H1 (cell line): ENCODE measurements at regions not wholly inside any gene's neighbourhood (a gene's known extent, or its start where the extent isn't known, plus 50 kb on each side); places are given as distances from the start of the nearest gene placed in this dataset.

ENCODE experiments used
- CTCF ChIA-PET: fragments of 300-600 bp; sonication (Branson Sonifier 250); formaldehyde crosslinking; loops from one replicate; lab custom pipeline; 2021; ENCODE audit not compliant: partially characterized antibody; lab: Charles Lee
- POLR2A ChIA-PET: fragments of 300-600 bp; sonication (Branson Sonifier 250); formaldehyde crosslinking; loops from one replicate; lab custom pipeline; 2021; ENCODE audit warnings: inconsistent platforms; ENCODE audit not compliant: partially characterized antibody; lab: Charles Lee
- DNase-seq, 2 experiments: peaks; one replicate each; pipeline versions ENCODE4 v3.0.0 to v3.0.0-alpha.2; 2010 to 2022; ENCODE audit warnings: low spot score in 2 of 2, low read depth in 1 of 2, mixed read lengths in 1 of 2
- FAIRE-seq: peaks from 2 replicates; lab custom pipeline; 2011; peaks lifted over from hg19 to GRCh38; lab: Jason Lieb, UNC
- H2AFZ ChIP-seq: 2 replicates; pipeline ENCODE4 v1.8.1; 2012; ENCODE audit warnings: low read length, inconsistent platforms
- H2AK5ac ChIP-seq: 2 replicates; pipeline ENCODE4 v1.6.1; 2013; ENCODE audit warnings: low read depth, low read length
- H2BK120ac ChIP-seq: replicated peaks from 2 replicates; pipeline ENCODE3; 2013; ENCODE audit warnings: low read depth, low read length, inconsistent platforms
- H2BK12ac ChIP-seq: 2 replicates; pipeline ENCODE4 v1.6.1; 2013; ENCODE audit warnings: low read depth, low read length
- H2BK15ac ChIP-seq: 2 replicates; pipeline ENCODE4 v1.6.1; 2013; ENCODE audit warnings: low read length
- H2BK20ac ChIP-seq: 2 replicates; pipeline ENCODE4 v1.6.1; 2013; ENCODE audit warnings: low read length
- H2BK5ac ChIP-seq: 2 replicates; pipeline ENCODE4 v1.6.1; 2013; ENCODE audit warnings: low read depth, low read length
- H3K14ac ChIP-seq: 2 replicates; pipeline ENCODE4 v1.6.1; 2013; ENCODE audit warnings: inconsistent platforms; ENCODE audit not compliant: insufficient read length
- H3K18ac ChIP-seq: 2 replicates; pipeline ENCODE4 v1.6.1; 2013; ENCODE audit warnings: low read length; ENCODE audit errors: extremely low read depth
- H3K23ac ChIP-seq: 2 replicates; pipeline ENCODE4 v1.6.1; 2013; ENCODE audit warnings: inconsistent platforms; ENCODE audit not compliant: insufficient read length
- H3K23me2 ChIP-seq: 2 replicates; pipeline ENCODE4 v1.6.1; 2013; ENCODE audit warnings: low read depth, low read length
- H3K27ac ChIP-seq: 2 replicates; pipeline ENCODE4 v1.6.1; 2011; ENCODE audit warnings: low read depth, low read length, inconsistent platforms
- H3K27me3 ChIP-seq, 4 experiments: replicated peaks in 1 of 4; 1 replicate in 1 of 4; 2 replicates in 3 of 4; pipeline versions ENCODE4 v1.6.1 to v1.8.1; 2011 to 2013; ENCODE audit warnings: low read length in 3 of 4, mild to moderate bottlenecking in 3 of 4, inconsistent platforms in 2 of 4, mixed read lengths in 2 of 4, moderate library complexity in 1 of 4; ENCODE audit not compliant: control insufficient read depth in 3 of 4, insufficient read depth in 3 of 4; ENCODE audit errors: extremely low read depth in 1 of 4
- H3K36me3 ChIP-seq, 4 experiments: 2 replicates each; pipeline versions ENCODE4 v1.6.1 to v1.8.1; 2011 to 2013; ENCODE audit warnings: mild to moderate bottlenecking in 4 of 4, low read length in 3 of 4, moderate library complexity in 2 of 4, control low read depth in 1 of 4, inconsistent platforms in 1 of 4; ENCODE audit not compliant: insufficient read depth in 4 of 4, control insufficient read depth in 2 of 4
- H3K4ac ChIP-seq: replicated peaks from 2 replicates; pipeline ENCODE3; 2013; ENCODE audit warnings: low read length, low read depth, mixed read lengths, inconsistent platforms; ENCODE audit not compliant: insufficient read length
- H3K4me1 ChIP-seq, 4 experiments: replicated peaks in 1 of 4; 1 replicate in 1 of 4; 2 replicates in 3 of 4; pipeline versions ENCODE4 v1.6.1 to v1.8.1; 2011 to 2013; ENCODE audit warnings: low read length in 3 of 4, inconsistent platforms in 2 of 4, mixed read lengths in 1 of 4; ENCODE audit not compliant: insufficient read depth in 4 of 4, control insufficient read depth in 3 of 4
- H3K4me2 ChIP-seq, 2 experiments: 2 replicates each; pipeline versions ENCODE4 v1.6.1 to v1.8.1; 2011 to 2013; ENCODE audit warnings: low read depth in 2 of 2, low read length in 2 of 2, control low read depth in 1 of 2, inconsistent platforms in 1 of 2, mild to moderate bottlenecking in 1 of 2; ENCODE audit not compliant: insufficient read depth in 1 of 2
- H3K4me3 ChIP-seq, 4 experiments: fragments of 200-600, 300-600 bp in 1 of 4; sonication (generic), shearing (Covaris generic), sonication (Bioruptor Twin) in 1 of 4; 2 replicates each; pipeline versions ENCODE4 v1.5.1 to v1.8.1; 2011 to 2016; ENCODE audit warnings: low read length in 4 of 4, low read depth in 3 of 4, control low read depth in 2 of 4, inconsistent platforms in 2 of 4, mild to moderate bottlenecking in 2 of 4, mixed read lengths in 1 of 4, moderate library complexity in 1 of 4; ENCODE audit not compliant: insufficient read depth in 2 of 4; ENCODE audit errors: extremely low read depth in 1 of 4
- H3K56ac ChIP-seq: replicated peaks from 2 replicates; pipeline ENCODE3; 2013; ENCODE audit warnings: low read depth, mild to moderate bottlenecking, mixed read lengths, low read length, inconsistent platforms; ENCODE audit not compliant: insufficient read length
- H3K79me1 ChIP-seq: 2 replicates; pipeline ENCODE4 v1.6.1; 2013; ENCODE audit warnings: low read depth, low read length, control low read depth
- H3K79me2 ChIP-seq, 2 experiments: 2 replicates each; pipeline versions ENCODE4 v1.6.1 to v1.8.1; 2012 to 2013; ENCODE audit warnings: low read length in 2 of 2, mild to moderate bottlenecking in 2 of 2, inconsistent platforms in 1 of 2; ENCODE audit not compliant: insufficient read depth in 2 of 2, control insufficient read depth in 1 of 2
- H3K9ac ChIP-seq, 4 experiments: replicated peaks in 1 of 4; 1 replicate in 1 of 4; 2 replicates in 3 of 4; pipeline versions ENCODE4 v1.6.1 to v1.8.1; 2011 to 2013; ENCODE audit warnings: low read depth in 3 of 4, low read length in 3 of 4, control low read depth in 2 of 4, mild to moderate bottlenecking in 2 of 4, moderate library complexity in 2 of 4, inconsistent platforms in 1 of 4; ENCODE audit errors: extremely low read depth in 1 of 4
- H3K9me3 ChIP-seq, 2 experiments: 2 replicates each; pipeline versions ENCODE4 v1.6.1 to v1.8.1; 2012 to 2013; ENCODE audit warnings: mild to moderate bottlenecking in 2 of 2, moderate library complexity in 2 of 2, control low read depth in 1 of 2, inconsistent platforms in 1 of 2, low read depth in 1 of 2, low read length in 1 of 2, mixed read lengths in 1 of 2; ENCODE audit not compliant: insufficient read depth in 2 of 2
- H4K20me1 ChIP-seq, 2 experiments: replicated peaks in 1 of 2; 2 replicates each; pipeline versions ENCODE3 to v1.8.1; 2011 to 2013; ENCODE audit warnings: inconsistent platforms in 2 of 2, low read length in 2 of 2, mild to moderate bottlenecking in 1 of 2; ENCODE audit not compliant: insufficient read depth in 2 of 2, control insufficient read depth in 1 of 2
- H4K5ac ChIP-seq: 2 replicates; pipeline ENCODE4 v1.6.1; 2013; ENCODE audit warnings: low read length, low read depth, mixed read lengths, inconsistent platforms; ENCODE audit not compliant: insufficient read length
- H4K8ac ChIP-seq: 2 replicates; pipeline ENCODE4 v1.8.0; 2013; ENCODE audit warnings: mild to moderate bottlenecking, moderate library complexity, low read length, inconsistent platforms; ENCODE audit not compliant: insufficient read depth; ENCODE audit errors: extremely low read depth
- H4K91ac ChIP-seq: replicated peaks from 2 replicates; pipeline ENCODE3; 2013; ENCODE audit warnings: low read length, mixed read lengths, inconsistent platforms; ENCODE audit not compliant: insufficient read length
- BRCA1 ChIP-seq: IDR thresholded peaks from 2 replicates; pipeline ENCODE4 v1.6.1; 2012; ENCODE audit warnings: low read depth, low read length, improper control_type of control experiment
- CBX5 ChIP-seq: fragments of 300-800, 300-1000 bp; sonication (generic); IDR thresholded peaks from 2 replicates; pipeline ENCODE4 v1.7.1; 2016; ENCODE audit warnings: antibody characterized with exemption, low read length, low read depth
- CREB1 ChIP-seq: IDR thresholded peaks from 2 replicates; pipeline ENCODE4 v1.6.1; 2012; ENCODE audit warnings: inconsistent platforms
- CTBP2 ChIP-seq: IDR thresholded peaks from 2 replicates; pipeline ENCODE4 v1.7.0; 2011; ENCODE audit warnings: borderline replicate concordance, mild to moderate bottlenecking, moderate library complexity, mixed read lengths, low read length; ENCODE audit not compliant: insufficient read depth, insufficient read length
- GABPA ChIP-seq: IDR thresholded peaks from 2 replicates; pipeline ENCODE4 v1.6.1; 2011; ENCODE audit warnings: mild to moderate bottlenecking, low read length, moderate library complexity, borderline replicate concordance; ENCODE audit not compliant: insufficient read depth
- JUND ChIP-seq: IDR thresholded peaks from 2 replicates; pipeline ENCODE4 v1.6.1; 2011; ENCODE audit warnings: mild to moderate bottlenecking, improper control_type of control experiment, low read length
- MAFK ChIP-seq: IDR thresholded peaks from 2 replicates; pipeline ENCODE4 v1.6.1; 2012; ENCODE audit warnings: low read depth, mild to moderate bottlenecking, improper control_type of control experiment, low read length
- POU5F1 ChIP-seq: IDR thresholded peaks from 2 replicates; pipeline ENCODE4 v1.6.1; 2011; ENCODE audit warnings: low read depth, mild to moderate bottlenecking, low read length, moderate library complexity
- RAD21 ChIP-seq, 2 experiments: IDR thresholded peaks in 1 of 2; conservative IDR thresholded peaks in 1 of 2; 2 replicates each; pipeline ENCODE4 v1.6.1; 2011; ENCODE audit warnings: low read depth in 2 of 2, low read length in 2 of 2, improper control_type of control experiment in 1 of 2, inconsistent platforms in 1 of 2, mild to moderate bottlenecking in 1 of 2, moderate library complexity in 1 of 2
- RBBP5 ChIP-seq: IDR thresholded peaks from 2 replicates; pipeline ENCODE4 v1.7.1; 2012; ENCODE audit warnings: low read depth, mild to moderate bottlenecking, inconsistent platforms, low read length, moderate library complexity, borderline replicate concordance
- RNF2 ChIP-seq: fragments of 200-900, 300-1000 bp; sonication (generic); IDR thresholded peaks from 2 replicates; pipeline ENCODE4 v1.7.1; 2016; ENCODE audit warnings: borderline replicate concordance, low read depth, mild to moderate bottlenecking, antibody characterized with exemption, low read length; ENCODE audit not compliant: poor library complexity, severe bottlenecking; ENCODE audit errors: missing control alignments
- RXRA ChIP-seq: IDR thresholded peaks from 2 replicates; pipeline ENCODE4 v1.6.1; 2011; ENCODE audit warnings: low read depth, mild to moderate bottlenecking, low read length, moderate library complexity; ENCODE audit not compliant: insufficient read depth
- SP4 ChIP-seq: IDR thresholded peaks from 2 replicates; pipeline ENCODE4 v1.6.1; 2012; ENCODE audit warnings: low read length, inconsistent platforms
- WGBS, 2 experiments: shearing (Covaris generic) in 1 of 2; methylation state at CpG; one replicate each; pipeline versions ENCODE4 v1.1.6 to v1.1.7; 2013 to 2015; ENCODE audit warnings: low lambda C conversion rate in 2 of 2, mixed read lengths in 2 of 2, inconsistent platforms in 1 of 2, low coverage in 1 of 2, missing lambda C conversion rate in 1 of 2; ENCODE audit not compliant: insufficient replicate concordance in 2 of 2, insufficient coverage in 1 of 2, insufficient read length in 1 of 2; ENCODE audit errors: extremely low coverage in 1 of 2, missing lambda C conversion rate in 1 of 2; 5-methylcytosine and 5-hydroxymethylcytosine counted together

DNA sequence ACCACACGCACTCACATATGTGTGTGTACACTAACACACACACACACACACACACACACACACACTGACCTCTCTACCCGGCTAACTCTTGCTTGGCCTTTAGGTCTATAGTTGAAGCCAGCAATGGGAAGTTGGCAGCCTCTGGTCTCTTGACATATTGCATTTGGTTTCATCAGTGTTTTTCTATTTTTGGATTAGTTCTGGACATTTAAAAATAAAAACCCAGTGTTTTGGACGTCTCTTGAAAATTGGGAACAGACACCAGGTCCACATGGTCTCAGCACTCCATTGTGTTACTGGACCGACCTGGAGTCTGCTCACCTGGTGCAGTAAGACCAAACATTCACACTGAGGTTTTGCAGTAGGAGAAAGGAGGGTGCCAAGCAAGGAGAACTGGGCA lies 50.4 kb upstream of the AFF3 start:
- H3K4me1 ChIP-seq, result peaks cover 2 to 6% (median 5%) of the 10 kb centered on the region in 4 experiments; a peak in 6 of 7 replicates
- no peak overlapping the region for H3K4me3 ChIP-seq
- no peak overlapping the region for H4K5ac ChIP-seq
- 0 out of 7 replicates have a peak, but pooled peaks cover 0 to 4% (median 0%) of the 10 kb centered on the region in 4 experiments for H3K27me3 ChIP-seq
- no peak overlapping the region for H2BK20ac ChIP-seq
- no peaks in the 10 kb centered on the region for H3K79me2 ChIP-seq
- H3K27ac ChIP-seq, result no peak overlapping the region
- no peak overlapping the region for H3K56ac ChIP-seq
- H3K18ac ChIP-seq, result no peak overlapping the region
- no peak overlapping the region for H3K23ac ChIP-seq
- FAIRE-seq (no peak), DNase-seq (no peak)
- WGBS, 2 experiments, result 94% methylated on average over 4 of the region's 4 CpGs; no CpG with 5 or more reads in 1 of the 2 experiments
- no peak overlapping the region for H2BK5ac ChIP-seq
- no peak overlapping the region for H2BK12ac ChIP-seq
- H3K4ac ChIP-seq, result no peak overlapping the region
- H3K79me1 ChIP-seq, result no peaks in the 10 kb centered on the region
- ChIA-PET POLR2A (no interaction called here), CTCF (no interaction called here)
- no peak overlapping the region for H3K14ac ChIP-seq
- H4K91ac ChIP-seq, result no peak overlapping the region
- no peaks in the 10 kb centered on the region; the same call in 1 of the 2 replicates for H3K23me2 ChIP-seq
- no peaks in the 10 kb centered on the region for H3K36me3 ChIP-seq
- no peak overlapping the region for H3K4me2 ChIP-seq
- H2AFZ ChIP-seq, result no peak overlapping the region
- no peak overlapping the region for H4K8ac ChIP-seq
- no peak overlapping the region for H2AK5ac ChIP-seq
- H3K9ac ChIP-seq, result no peak overlapping the region
- H4K20me1 ChIP-seq, result no peaks in the 10 kb centered on the region
- no peak overlapping the region for H2BK120ac ChIP-seq
- H3K9me3 ChIP-seq, result no peaks in the 10 kb centered on the region
- no peak overlapping the region for H2BK15ac ChIP-seq
- no peak for TF ChIP-seq CTBP2
- no peak for TF ChIP-seq RBBP5
- no peak for TF ChIP-seq CREB1
- TF ChIP-seq CBX5, result no peak
- TF ChIP-seq BRCA1, result no peak
- no peak for TF ChIP-seq RXRA
- TF ChIP-seq GABPA, result no peak
- no peak for TF ChIP-seq SP4
- TF ChIP-seq MAFK, result no peak
- TF ChIP-seq JUND, result no peak
- TF ChIP-seq RNF2, result no peak
- TF ChIP-seq RAD21 (IDR thresholded peaks at IDR 0.05 in 1 of 2, conservative IDR thresholded peaks at IDR 0.05 in 1 of 2; ENCODE audit: low read depth in 2 of 2, low read length in 2 of 2), result no peak
- no peak for TF ChIP-seq POU5F1
